ENCODE measurements at regions not wholly inside any gene's neighbourhood (a gene's known extent, or its start where the extent isn't known, plus 50 kb on each side); places are given as distances from the start of the nearest gene placed in this dataset.

DNA sequence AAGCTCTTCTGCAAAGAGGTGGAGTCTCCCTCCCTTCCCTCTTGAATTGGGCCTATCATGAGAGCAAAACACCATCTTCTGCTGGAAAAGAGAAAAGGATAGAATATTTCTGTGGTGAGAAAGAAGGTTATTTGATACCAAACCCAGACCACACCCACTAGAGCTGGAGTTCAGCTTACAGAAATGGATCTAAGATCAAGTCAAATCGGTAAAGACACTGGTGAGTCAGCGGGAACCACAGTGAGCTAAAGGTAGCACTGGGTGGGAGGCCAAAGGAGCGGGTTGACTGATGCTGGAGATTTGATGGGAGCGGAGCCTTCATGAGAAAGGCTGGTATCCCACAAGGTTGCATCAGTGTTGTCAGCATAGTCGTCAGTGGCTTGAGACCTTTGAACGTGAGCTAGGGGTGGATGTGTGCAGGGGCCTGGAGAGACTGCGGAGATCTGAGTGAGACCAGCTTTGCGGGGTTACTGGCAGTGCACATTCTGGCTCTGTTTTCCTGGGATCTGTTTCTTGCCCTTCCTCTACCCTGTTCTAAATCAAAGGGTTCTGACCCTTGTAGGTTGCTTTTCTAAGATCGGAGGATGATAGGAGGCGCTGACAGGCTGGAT is 106.4 kb upstream of the SCOC start:
- Mint-ChIP-seq H3K4me1 (no peaks in the 10 kb centered on the region), H3K9me3 (no peaks in the 10 kb centered on the region), H3K27me3 (peaks cover 18% of the 10 kb centered on the region), H3K27ac (no peak overlapping the region), H3K36me3 (ENCODE audit: low read depth) (no peaks in the 10 kb centered on the region), H3K4me3 (no peak overlapping the region)
- intact Hi-C loops (cut with micrococcal nuclease): no loop called here
- no peak for DNase-seq

DNA sequence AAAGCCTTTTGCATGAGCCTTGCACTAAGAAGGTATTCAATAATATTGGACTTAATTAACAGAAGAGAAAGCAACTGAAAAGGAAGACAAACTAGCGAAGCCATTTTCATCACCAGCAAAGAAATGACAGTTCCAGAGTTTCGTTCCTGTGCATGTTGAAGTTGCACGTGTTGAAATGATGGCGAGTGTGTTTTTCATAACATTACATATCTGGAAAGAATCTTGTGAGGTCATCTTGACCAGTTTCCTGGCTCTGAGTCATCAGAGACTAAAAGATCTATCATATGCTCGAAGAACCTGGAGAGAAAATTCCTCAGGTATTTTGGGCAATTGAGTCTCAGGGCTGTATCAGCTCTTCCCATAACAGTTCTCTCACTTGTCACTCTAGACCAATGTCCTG is 106.2 kb upstream of the MAML3 start:
- Mint-ChIP-seq H3K4me3 (no peak overlapping the region), H3K36me3 (ENCODE audit: low read depth) (no peaks in the 10 kb centered on the region), H3K4me1 (peaks cover 7% of the 10 kb centered on the region), H3K27ac (no peak overlapping the region), H3K27me3 (peaks cover 35% of the 10 kb centered on the region), H3K9me3 (no peaks in the 10 kb centered on the region)
- no peak for DNase-seq
- intact Hi-C loops (cut with micrococcal nuclease): no loop called here

DNA sequence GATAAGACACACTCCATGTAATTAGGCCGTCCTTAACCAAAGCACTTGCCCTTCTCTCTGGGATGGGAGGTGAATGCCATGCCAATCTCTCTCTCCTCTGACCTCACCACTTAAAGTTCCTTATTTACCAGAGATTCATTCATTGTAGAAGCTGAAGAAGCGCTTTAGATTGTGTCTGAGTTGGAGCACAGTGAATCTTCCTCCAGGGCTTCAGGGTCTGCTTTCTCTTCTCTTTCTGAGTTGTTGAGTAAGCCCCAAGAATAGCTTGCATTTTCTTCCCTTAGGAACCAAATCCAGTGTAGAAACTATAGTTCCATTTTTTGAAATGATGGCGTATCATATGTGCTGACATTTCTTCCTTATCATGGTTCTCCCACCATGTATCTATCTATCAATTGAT is 104.5 kb upstream of the MAML3 start:
- Mint-ChIP-seq H3K27me3 (peaks cover 49% of the 10 kb centered on the region), H3K4me1 (peaks cover 13% of the 10 kb centered on the region), H3K4me3 (no peak overlapping the region), H3K9me3 (no peaks in the 10 kb centered on the region), H3K36me3 (ENCODE audit: low read depth) (no peaks in the 10 kb centered on the region), H3K27ac (no peak overlapping the region)
- DNase-seq: no peak
- intact Hi-C loops (cut with micrococcal nuclease): no loop called here

DNA sequence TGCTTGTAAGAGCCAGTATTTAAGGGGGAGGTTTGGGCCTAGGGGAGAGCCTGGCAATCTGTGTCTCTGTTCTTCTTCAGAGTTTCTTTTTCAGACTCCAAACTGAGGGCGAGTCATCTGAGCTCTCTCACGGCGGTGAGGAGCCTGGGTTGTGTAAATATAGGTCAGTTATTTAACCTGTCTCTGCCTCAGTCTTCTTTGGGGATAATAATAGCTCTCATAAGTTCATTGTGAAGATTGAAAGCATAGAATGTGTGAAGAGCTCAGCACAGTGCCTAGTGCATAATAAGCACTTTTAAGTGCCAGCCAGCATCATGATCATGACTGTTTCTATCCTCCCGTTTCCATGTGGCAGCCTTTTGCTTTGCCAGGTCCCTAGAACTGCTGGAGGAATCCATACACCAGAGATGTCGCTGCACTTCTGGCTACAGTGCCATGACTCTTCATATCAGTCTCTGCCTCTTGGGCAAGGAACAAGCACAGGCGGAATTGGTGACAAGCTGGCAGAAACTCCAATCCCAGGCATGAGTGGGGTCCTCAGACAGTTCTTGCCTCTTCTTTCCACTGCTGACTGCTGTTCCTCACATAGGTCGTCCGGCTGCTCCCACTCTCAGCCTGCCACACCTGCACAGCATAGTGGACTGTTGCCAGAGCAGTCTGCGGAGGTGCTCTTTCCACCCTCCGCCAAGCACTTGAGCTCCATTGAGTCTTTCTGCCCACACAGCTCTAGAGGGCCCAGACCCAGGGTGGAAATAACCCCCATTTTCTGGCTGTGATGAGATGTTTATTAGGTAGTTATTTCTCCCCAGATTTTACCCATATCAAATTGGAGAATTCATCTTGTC is 103.7 kb upstream of the MAML3 start:
- Mint-ChIP-seq H3K36me3 (ENCODE audit: low read depth) (no peaks in the 10 kb centered on the region), H3K4me1 (peaks cover 16% of the 10 kb centered on the region), H3K27me3 (peaks cover 45% of the 10 kb centered on the region), H3K9me3 (no peaks in the 10 kb centered on the region), H3K27ac (no peak overlapping the region), H3K4me3 (no peak overlapping the region)
- DNase-seq: no peak
- intact Hi-C loops (cut with micrococcal nuclease): no loop called here

DNA sequence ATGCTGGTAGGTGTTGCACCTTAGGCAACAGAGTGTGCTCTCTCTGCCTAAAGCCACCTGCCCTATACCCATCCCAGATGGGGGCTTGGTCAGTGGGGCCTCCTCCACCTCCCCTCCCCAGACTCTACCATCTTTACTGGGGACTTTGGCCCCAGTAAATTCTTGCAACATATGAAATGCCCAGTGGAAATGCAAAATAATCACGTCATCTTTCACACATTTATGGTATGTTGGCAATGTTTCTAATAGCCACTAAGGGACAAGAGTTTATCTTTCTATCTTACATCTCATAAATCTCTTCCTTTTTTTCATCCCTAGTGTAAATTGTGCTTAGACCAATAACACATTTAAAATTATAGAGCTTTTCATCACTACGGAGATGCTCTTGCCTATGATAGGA is 103.0 kb upstream of the MAML3 start:
- Mint-ChIP-seq H3K27me3 (peaks cover 46% of the 10 kb centered on the region), H3K4me1 (peaks cover 21% of the 10 kb centered on the region), H3K4me3 (no peak overlapping the region), H3K9me3 (no peaks in the 10 kb centered on the region), H3K36me3 (ENCODE audit: low read depth) (no peaks in the 10 kb centered on the region), H3K27ac (no peak overlapping the region)
- intact Hi-C loops (cut with micrococcal nuclease): no loop called here
- no peak for DNase-seq

DNA sequence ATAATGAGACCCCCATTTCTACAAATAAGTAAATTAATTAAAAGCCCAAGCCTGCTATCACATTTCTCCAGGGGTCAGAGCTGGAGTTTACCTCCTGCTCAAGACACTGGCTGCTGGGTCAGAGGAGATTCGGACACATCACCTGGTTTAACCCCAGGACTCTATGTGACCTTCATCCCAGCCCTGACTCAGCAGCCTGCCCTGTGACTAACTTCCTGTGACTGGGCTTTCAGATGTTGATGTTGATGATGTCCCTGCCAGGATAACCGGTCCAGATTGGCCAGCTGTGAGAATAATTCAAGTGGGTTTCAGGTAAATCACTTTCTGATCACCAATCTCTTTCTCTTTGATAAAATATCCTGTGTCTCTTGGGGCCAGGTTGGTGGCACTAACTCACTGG is 102.4 kb upstream of the MAML3 start:
- intact Hi-C loops (cut with micrococcal nuclease): no loop called here
- no peak for DNase-seq
- Mint-ChIP-seq H3K4me1 (peaks cover 22% of the 10 kb centered on the region), H3K27ac (no peak overlapping the region), H3K4me3 (no peak overlapping the region), H3K36me3 (ENCODE audit: low read depth) (no peaks in the 10 kb centered on the region), H3K9me3 (no peaks in the 10 kb centered on the region), H3K27me3 (peaks cover 42% of the 10 kb centered on the region)

DNA sequence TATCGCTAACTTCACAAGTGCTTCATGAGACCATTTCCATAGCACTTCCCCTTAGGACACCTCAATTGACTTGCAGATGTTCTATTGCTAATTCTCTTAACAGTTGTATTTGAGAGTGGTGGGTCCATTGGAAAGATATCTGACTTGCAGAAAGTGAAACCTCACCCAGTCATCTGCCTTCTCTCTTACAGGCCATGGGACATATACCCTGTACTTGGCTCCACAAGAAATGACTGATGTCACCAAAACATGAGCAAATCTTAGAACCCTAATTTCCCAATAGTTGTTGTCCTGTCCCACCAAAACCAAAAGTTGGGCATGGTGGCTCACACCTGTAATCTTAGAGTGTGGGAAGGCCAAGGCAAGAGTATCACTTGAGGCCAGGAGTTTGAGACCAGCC is 101.9 kb upstream of the MAML3 start:
- Mint-ChIP-seq H3K9me3 (no peaks in the 10 kb centered on the region), H3K27ac (no peak overlapping the region), H3K4me3 (no peak overlapping the region), H3K4me1 (peaks cover 24% of the 10 kb centered on the region), H3K36me3 (ENCODE audit: low read depth) (no peaks in the 10 kb centered on the region), H3K27me3 (peaks cover 39% of the 10 kb centered on the region)
- intact Hi-C loops (cut with micrococcal nuclease): no loop called here
- DNase-seq: no peak

DNA sequence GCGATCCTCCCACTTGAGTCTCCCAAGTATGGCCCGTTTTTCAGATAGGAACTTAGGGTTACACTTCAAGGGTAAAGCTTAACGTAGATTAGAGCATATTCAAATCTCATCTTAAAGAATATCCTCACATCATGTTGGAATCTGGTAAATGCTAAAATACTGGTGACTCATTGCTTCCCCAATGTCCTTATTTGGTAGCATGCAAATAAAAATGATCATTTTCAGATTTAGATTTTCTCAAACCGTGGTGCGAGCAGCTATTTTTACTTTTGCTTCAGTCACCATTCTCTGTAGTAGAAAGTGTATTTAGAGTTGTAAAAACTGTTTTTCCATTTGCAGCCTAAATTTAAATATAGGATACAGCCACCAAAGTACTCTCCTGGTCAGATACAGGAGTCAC is 101.5 kb upstream of the MAML3 start:
- H3K4me1 Mint-ChIP-seq: peaks cover 26% of the 10 kb centered on the region
- H3K4me3 Mint-ChIP-seq: no peak overlapping the region
- no peaks in the 10 kb centered on the region for H3K9me3 Mint-ChIP-seq
- H3K27ac Mint-ChIP-seq: no peak overlapping the region
- no peak for DNase-seq
- H3K27me3 Mint-ChIP-seq: peaks cover 37% of the 10 kb centered on the region
- intact Hi-C loops (cut with micrococcal nuclease): no loop called here
- H3K36me3 Mint-ChIP-seq (ENCODE audit: low read depth): no peaks in the 10 kb centered on the region

DNA sequence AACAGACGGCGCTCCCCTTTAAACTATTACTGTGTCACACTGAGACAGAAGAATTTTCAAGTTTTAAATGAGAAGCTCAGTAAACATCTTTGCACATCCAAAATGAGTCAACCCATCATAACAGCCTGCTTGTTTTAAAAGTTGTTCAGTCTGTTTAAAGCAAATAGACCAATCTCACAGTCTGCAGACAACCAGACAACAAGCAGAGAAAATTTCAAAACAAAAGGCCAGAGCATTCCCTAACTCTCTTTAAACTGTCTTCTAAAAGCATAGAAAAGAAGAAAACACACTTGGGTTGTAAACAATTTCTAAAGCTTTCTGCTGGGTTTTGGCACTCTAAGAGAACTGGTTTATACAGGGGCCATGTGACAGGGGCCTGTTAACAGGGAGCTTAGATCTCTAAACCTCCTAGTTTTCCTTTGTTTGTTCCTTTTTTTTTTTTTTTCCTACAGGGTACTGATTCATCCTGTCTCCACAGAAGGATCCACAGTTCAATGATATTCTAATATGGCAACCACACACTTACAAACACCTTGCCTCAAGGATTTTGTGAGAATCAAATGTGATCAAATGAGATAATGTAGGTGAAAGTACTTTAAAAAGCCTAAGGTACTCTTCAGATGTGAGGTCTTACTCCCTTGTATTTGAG is 100.8 kb upstream of the MAML3 start:
- Mint-ChIP-seq H3K27me3 (peaks cover 33% of the 10 kb centered on the region), H3K4me3 (no peak overlapping the region), H3K36me3 (ENCODE audit: low read depth) (no peaks in the 10 kb centered on the region), H3K9me3 (no peaks in the 10 kb centered on the region), H3K4me1 (peaks cover 26% of the 10 kb centered on the region), H3K27ac (no peak overlapping the region)
- no peak for DNase-seq
- intact Hi-C loops (cut with micrococcal nuclease): loop anchor here (5.0 kb wide), 2 partner anchors 397 to 597 kb away; no protein-coding TSS in a partner anchor

DNA sequence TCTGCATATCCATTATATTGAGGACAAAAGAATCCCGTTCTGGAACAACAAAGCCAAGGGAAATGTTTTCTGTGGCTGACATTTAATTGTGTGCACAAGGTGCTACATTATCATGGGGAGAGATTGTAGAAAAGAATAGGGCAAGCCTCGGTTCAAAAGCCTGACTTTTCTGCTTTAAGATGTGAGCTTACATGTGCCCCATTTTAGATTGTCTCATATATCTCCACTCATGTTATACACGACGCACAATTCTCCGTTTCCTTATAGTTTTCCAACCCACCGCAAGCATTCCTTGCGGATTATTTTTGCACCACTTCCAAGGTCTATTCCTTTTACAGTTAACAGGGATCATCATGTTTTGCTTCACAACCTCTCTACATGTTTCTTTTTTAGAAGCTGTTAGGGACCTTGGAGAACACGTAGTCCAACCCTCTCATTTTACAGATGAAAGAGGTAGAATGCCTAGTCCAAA is 99.6 kb upstream of the MAML3 start:
- DNase-seq: no peak
- H3K36me3 Mint-ChIP-seq (ENCODE audit: low read depth): no peaks in the 10 kb centered on the region
- intact Hi-C loops (cut with micrococcal nuclease): loop anchor here (1.0 to 5.0 kb wide), 6 partner anchors 99 to 596 kb away; partner anchors contain the start of gene MAML3
- H3K27me3 Mint-ChIP-seq: peaks cover 28% of the 10 kb centered on the region
- H3K4me1 Mint-ChIP-seq: peaks cover 28% of the 10 kb centered on the region
- H3K4me3 Mint-ChIP-seq: peak overlapping the region; percentile 62
- no peaks in the 10 kb centered on the region for H3K9me3 Mint-ChIP-seq
- no peak overlapping the region for H3K27ac Mint-ChIP-seq

DNA sequence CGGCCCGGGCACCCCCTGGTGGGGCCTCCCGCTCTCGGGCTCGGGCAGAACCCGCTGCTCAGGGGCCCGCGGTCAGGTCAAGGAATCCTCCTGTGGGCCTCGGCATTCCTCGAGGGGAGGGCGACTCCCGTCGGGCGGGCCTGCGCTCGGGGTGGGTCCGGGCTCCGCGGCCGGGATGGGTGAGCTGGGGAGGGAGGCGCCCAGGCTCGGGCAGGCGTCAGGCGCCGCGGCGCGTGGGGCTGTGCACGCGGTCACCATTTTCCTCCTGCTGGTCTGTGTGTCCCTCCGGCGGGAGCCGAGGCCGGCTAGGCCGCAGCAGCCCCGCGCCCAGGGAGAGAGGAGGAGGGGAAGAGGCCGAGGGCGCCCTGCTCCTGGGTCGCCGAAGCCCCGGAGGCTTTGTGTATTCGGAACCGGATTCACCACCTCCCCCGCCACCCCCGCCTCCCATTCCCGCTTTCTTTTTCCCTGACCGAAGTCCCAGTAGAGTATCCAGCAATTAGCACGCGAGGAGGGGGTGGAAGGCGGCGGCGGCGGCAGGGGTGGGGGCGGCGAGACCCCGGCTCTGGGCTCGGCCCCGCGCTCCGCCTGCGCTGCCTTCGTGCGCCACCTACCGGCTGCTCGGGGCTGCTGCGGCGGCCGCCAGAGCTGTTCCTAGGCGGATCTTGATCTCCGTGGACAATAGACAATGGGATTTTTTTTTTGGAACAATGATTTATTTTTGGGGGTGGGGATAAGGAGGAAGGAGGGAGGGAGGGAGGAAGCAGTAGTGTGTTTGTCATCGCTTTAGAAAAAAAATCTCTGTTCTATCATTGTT is 99.0 kb upstream of the MAML3 start:
- Mint-ChIP-seq H3K9me3 (no peaks in the 10 kb centered on the region), H3K27ac (no peak overlapping the region), H3K36me3 (ENCODE audit: low read depth) (no peaks in the 10 kb centered on the region), H3K4me1 (peaks cover 28% of the 10 kb centered on the region), H3K4me3 (peak overlapping the region; percentile 62), H3K27me3 (peaks cover 23% of the 10 kb centered on the region)
- intact Hi-C loops (cut with micrococcal nuclease): loop anchor here (1.0 to 5.0 kb wide), 6 partner anchors 99 to 596 kb away; partner anchors contain the start of gene MAML3
- DNase-seq: peak; percentile 89

DNA sequence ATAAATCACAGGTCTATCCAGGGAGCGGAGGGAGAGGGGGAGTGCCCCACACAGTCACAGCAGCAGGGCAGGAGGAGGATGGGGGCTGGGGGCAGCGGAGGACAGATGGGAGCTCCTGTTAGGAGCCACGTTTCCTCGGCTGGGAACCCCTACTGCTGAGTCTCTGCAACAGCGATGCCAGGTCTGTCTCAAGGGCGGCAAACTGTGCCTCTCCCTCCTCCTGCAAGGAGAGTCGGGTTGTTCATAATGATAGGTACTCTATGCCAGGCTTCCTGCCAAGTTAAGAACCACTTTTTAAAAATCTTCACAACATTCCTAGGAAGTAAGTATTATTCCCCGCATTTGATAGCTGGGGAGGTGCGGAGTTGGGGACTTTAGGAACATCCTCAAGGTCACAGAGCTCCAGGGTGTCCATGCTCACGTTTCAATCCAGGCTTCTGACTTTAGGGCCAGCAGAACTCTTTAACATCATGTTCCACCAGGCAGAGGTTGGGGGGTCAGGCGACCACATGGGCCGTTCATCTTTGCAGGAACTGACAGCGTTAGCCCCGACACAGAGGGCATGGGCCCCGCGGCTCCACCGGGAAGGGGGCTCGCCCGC is 98.3 kb upstream of the MAML3 start:
- Mint-ChIP-seq H3K4me1 (peaks cover 29% of the 10 kb centered on the region), H3K36me3 (ENCODE audit: low read depth) (no peaks in the 10 kb centered on the region), H3K27ac (peak overlapping the region; percentile 54), H3K4me3 (peak overlapping the region; percentile 58), H3K27me3 (peaks cover 23% of the 10 kb centered on the region), H3K9me3 (no peaks in the 10 kb centered on the region)
- intact Hi-C loops (cut with micrococcal nuclease): loop anchor here (5.0 kb wide), 2 partner anchors 395 to 595 kb away; no protein-coding TSS in a partner anchor
- no peak for DNase-seq

DNA sequence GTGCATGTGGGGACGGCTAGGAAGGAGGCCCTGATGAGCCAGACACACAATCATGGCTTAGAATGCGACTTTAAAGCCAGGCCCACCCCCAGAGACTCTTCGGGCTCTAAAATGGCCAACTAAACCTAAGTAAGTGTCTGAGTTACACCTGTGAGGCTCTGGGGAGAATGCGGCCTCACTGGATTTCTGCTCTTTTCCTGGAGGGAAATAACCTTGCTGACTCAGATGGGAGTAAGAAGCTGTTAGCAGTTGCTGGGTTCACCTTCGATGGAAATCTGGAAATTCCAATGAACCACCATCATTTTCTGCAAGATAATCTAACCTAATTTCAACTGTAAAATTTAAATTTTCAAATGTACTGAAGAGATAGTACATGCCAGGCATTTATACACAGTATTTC is 97.6 kb upstream of the MAML3 start:
- Mint-ChIP-seq H3K27ac (no peak overlapping the region), H3K27me3 (peaks cover 25% of the 10 kb centered on the region), H3K36me3 (ENCODE audit: low read depth) (no peaks in the 10 kb centered on the region), H3K4me1 (peaks cover 31% of the 10 kb centered on the region), H3K9me3 (no peaks in the 10 kb centered on the region), H3K4me3 (no peak overlapping the region)
- no peak for DNase-seq
- intact Hi-C loops (cut with micrococcal nuclease): loop anchor here (5.0 kb wide), 2 partner anchors 394 to 594 kb away; no protein-coding TSS in a partner anchor
